Psoas muscle (tissue), 7 donors: ENCODE measurements at regions not wholly inside any gene's neighbourhood (a gene's known extent, or its start where the extent isn't known, plus 50 kb on each side); places are given as distances from the start of the nearest gene placed in this dataset.

Experiments used
- ATAC-seq, 4 donors: fragments of 200-7000 bp; cut with Tn5 transposase; one replicate each; pipeline ENCODE4 v1.9.1; 2020; ENCODE audit warnings: moderate library complexity in 3 of 4, mild to moderate bottlenecking in 2 of 4
- DNase-seq, 2 donors: peaks; one replicate each; pipeline ENCODE4 v3.0.0-alpha.2; 2020
- H3K27ac ChIP-seq: fragments of 200-600 bp; one replicate; pipeline ENCODE4 v1.8.0; 2022
- H3K27me3 ChIP-seq, 3 donors: fragments of 200-600 bp in 1 of 3; one replicate each; pipeline versions ENCODE4 v1.6.1 to v1.8.0; 2013 to 2022; ENCODE audit warnings: low read length in 2 of 3, mild to moderate bottlenecking in 2 of 3, moderate library complexity in 1 of 3; ENCODE audit not compliant: insufficient read depth in 3 of 3
- H3K36me3 ChIP-seq, 2 donors: fragments of 200-600 bp in 1 of 2; one replicate each; pipeline versions ENCODE4 v1.6.1 to v1.8.0; 2013 to 2022; ENCODE audit warnings: low read depth in 1 of 2, mild to moderate bottlenecking in 1 of 2, moderate library complexity in 1 of 2; ENCODE audit not compliant: insufficient read depth in 1 of 2
- H3K4me1 ChIP-seq: fragments of 200-600 bp; one replicate; pipeline ENCODE4 v1.8.0; 2022
- H3K4me3 ChIP-seq: fragments of 200-600 bp; one replicate; pipeline ENCODE4 v1.8.0; 2022; ENCODE audit warnings: mild to moderate bottlenecking
- H3K9me3 ChIP-seq: fragments of 200-600 bp; one replicate; pipeline ENCODE4 v1.8.0; 2022
- WGBS, 3 donors: extraction: QIAGEN DNeasy Blood & Tissue Kit; methylation state at CpG; one replicate each; pipeline versions ENCODE4 v1.1.6 to v1.1.7; 2013; 5-methylcytosine and 5-hydroxymethylcytosine counted together
- intact Hi-C, 2 donors: fragments of 100-400 bp; cut with DNase I; formaldehyde crosslinking; loops; one replicate each; pipeline versions ENCODE4 v1.11.0 to v1.14.2; 2022
- TF ChIP-seq, protein P1 (sequence below): fragments of 200-600 bp; IDR thresholded peaks from one replicate; pipeline ENCODE4 v1.8.0; 2022; ENCODE audit warnings: antibody characterized with exemption
- donor health status: healthy with polysubstance abuse.
- donor health status: DM: no; HTN: no; CAD: no; lungs with moderate emphysema.
- donor health status: Bipolar disorder and iron deficiency.
- donor health status: healthy.
- donor health status: DM: yes; HTN: yes; CAD: no.
- donor health status: DM: no; HTN: no; CAD: no.
- donor health status: DM: yes; HTN: yes; CAD: no.

DNA sequence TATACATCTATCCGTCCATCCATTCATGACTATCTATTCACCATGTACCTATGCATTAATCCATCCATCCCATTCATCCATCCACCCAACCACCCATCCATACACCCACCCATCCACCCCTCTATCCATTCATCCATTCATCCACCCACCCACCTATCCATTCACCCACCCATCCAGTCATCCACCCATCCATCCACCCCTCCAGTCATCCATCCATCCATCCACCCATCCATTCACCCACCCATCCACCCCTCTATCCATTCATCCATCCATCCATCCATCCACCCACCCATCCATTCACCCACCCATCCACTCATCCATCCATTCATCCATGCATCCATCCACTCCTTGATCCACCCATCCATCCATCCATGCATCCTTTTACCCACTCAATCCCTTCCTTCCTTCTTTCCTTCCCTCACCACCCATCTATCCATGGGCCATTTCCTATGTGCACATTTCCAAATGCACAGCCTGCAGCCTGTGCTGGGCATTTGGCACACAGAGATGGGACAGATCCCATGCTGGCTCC lies 100.8 kb upstream of the ADRA2C start:
- no peak overlapping the region for H3K27ac ChIP-seq
- H3K4me3 ChIP-seq = no peak overlapping the region
- TF ChIP-seq, protein P1, sequence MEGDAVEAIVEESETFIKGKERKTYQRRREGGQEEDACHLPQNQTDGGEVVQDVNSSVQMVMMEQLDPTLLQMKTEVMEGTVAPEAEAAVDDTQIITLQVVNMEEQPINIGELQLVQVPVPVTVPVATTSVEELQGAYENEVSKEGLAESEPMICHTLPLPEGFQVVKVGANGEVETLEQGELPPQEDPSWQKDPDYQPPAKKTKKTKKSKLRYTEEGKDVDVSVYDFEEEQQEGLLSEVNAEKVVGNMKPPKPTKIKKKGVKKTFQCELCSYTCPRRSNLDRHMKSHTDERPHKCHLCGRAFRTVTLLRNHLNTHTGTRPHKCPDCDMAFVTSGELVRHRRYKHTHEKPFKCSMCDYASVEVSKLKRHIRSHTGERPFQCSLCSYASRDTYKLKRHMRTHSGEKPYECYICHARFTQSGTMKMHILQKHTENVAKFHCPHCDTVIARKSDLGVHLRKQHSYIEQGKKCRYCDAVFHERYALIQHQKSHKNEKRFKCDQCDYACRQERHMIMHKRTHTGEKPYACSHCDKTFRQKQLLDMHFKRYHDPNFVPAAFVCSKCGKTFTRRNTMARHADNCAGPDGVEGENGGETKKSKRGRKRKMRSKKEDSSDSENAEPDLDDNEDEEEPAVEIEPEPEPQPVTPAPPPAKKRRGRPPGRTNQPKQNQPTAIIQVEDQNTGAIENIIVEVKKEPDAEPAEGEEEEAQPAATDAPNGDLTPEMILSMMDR = no peak
- DNase-seq (no peak), ATAC-seq (no peak)
- WGBS, 3 donors = 85 to 93% (median 88%) methylated on average over 1 of the region's 1 CpG
- H3K27me3 ChIP-seq = peaks cover 0 to 24% (median 5%) of the 10 kb centered on the region in 3 donors
- intact Hi-C loops = no loop called here
- H3K36me3 ChIP-seq = no peaks in the 10 kb centered on the region
- H3K4me1 ChIP-seq = no peaks in the 10 kb centered on the region
- H3K9me3 ChIP-seq = no peaks in the 10 kb centered on the region

DNA sequence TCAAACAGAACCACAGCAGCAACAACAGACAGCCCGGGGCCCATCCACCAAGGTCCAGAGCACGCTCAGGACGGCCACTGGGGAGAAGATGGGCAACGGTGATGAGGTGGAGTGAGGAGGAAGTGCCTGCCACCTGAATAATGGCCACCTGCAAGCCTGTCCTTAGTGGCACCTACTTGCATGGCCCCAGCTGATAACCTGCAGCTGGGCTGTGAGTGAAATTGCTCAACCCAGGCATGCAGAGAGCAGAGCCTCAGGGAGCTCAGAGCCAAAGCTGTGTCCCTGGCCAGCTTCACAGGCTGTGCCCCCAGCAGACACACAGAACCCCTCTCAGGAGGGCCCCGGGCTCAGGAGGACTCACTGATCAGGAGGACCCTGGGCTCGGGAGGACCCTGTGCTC lies 102.4 kb upstream of the ADRA2C start:
- DNase-seq (no peak), ATAC-seq (no peak)
- Histone ChIP-seq H3K9me3 (no peaks in the 10 kb centered on the region), H3K4me1 (no peaks in the 10 kb centered on the region), H3K27me3 (peaks cover 0 to 39% (median 12%) of the 10 kb centered on the region in 3 donors), H3K36me3 (no peaks in the 10 kb centered on the region), H3K27ac (no peak overlapping the region), H3K4me3 (no peak overlapping the region)
- intact Hi-C loops = no loop called here
- TF ChIP-seq, protein P1 = no peak
- 79 to 89% (median 86%) methylated on average over 6 of the region's 6 CpGs for WGBS, 3 donors

- no peaks in the 10 kb centered on the region for H3K4me1 ChIP-seq
- ATAC-seq (no peak), DNase-seq (no peak)
- TF ChIP-seq, protein P1 = no peak
- no peak overlapping the region for H3K27ac ChIP-seq
- no peaks in the 10 kb centered on the region for H3K36me3 ChIP-seq
- peaks cover 0 to 52% (median 14%) of the 10 kb centered on the region in 3 donors for H3K27me3 ChIP-seq
- no peaks in the 10 kb centered on the region for H3K9me3 ChIP-seq
- intact Hi-C loops = no loop called here
- H3K4me3 ChIP-seq = no peak overlapping the region
- WGBS, 3 donors = 83 to 88% (median 88%) methylated on average over 16 of the region's 16 CpGs
Measured at GRCh38 chr4:3662516-3662915, 103.7 kb upstream of the ADRA2C start.

DNA sequence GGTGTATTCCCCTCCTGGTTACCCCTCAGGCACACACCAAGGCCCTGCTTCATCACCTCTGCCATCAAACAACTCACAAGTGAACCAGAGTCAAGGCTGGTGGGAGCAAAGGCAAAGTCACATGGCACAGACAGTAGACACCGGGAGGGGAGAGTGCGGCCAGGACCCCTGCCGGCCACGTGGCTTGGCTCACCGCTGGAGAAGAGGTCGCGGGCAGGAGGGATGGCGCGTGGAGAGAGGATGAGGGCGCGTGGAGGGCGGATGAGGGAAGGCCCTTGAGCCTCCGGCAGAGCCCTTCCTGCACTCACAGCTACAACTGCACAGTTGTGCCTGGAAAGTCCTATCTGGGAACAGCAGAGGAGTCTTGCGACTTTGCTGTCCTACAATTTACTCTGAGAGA lies 104.2 kb upstream of the ADRA2C start:
- H3K9me3 ChIP-seq = no peaks in the 10 kb centered on the region
- H3K4me1 ChIP-seq = no peaks in the 10 kb centered on the region
- no peaks in the 10 kb centered on the region for H3K36me3 ChIP-seq
- TF ChIP-seq, protein P1 = no peak
- no peak overlapping the region for H3K27ac ChIP-seq
- H3K27me3 ChIP-seq = peaks cover 0 to 57% (median 14%) of the 10 kb centered on the region in 3 donors
- intact Hi-C loops = no loop called here
- no peak for DNase-seq
- H3K4me3 ChIP-seq = no peak overlapping the region
- no peak for ATAC-seq
- 80 to 87% (median 81%) methylated on average over 14 of the region's 14 CpGs for WGBS, 3 donors

DNA sequence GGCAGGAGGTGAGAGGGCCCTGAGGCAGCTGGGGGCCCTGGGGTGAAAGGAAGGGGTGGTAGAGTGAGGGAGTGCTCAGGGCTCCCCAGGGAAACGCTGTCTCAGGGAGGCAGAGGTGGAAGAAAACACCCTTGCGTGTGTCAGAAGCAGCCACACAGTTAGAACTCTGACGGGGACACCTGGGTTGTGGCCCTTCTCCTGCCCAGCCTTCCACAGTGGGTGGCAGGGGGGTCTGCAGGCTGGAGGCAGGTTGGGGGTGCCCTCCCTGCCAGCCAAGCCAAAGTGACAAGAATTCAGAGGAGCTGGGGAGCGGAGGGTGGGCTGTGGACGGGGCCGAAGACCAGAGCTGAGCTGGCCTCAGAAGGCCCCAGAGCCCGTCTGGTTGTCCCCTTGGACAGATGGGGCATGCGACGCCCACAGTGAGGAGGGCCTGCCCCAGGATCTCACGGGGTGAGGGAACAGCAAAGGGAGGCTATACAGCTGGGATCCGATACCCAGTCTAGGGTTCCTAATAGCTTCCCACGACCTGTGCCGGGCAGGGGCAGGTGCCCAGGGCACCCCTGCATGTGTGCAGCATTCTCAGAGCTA lies 105.2 kb upstream of the ADRA2C start:
- no peak for ATAC-seq
- Histone ChIP-seq H3K4me1 (no peaks in the 10 kb centered on the region), H3K27me3 (peaks cover 0 to 67% (median 18%) of the 10 kb centered on the region in 3 donors), H3K27ac (no peak overlapping the region), H3K4me3 (no peak overlapping the region), H3K9me3 (no peaks in the 10 kb centered on the region), H3K36me3 (no peaks in the 10 kb centered on the region)
- intact Hi-C loops = no loop called here
- TF ChIP-seq, protein P1 = no peak
- DNase-seq = no peak
- 66 to 75% (median 67%) methylated on average over 13 of the region's 13 CpGs for WGBS, 3 donors
